Activated CD4-positive, alpha-beta T cell treated with anti-CD3 and anti-CD28 coated beads, Interleukin-2, amount 50 U/mL, for 4 hours (primary cell): ENCODE measurements at regions not wholly inside any gene's neighbourhood (a gene's known extent, or its start where the extent isn't known, plus 50 kb on each side); places are given as distances from the start of the nearest gene placed in this dataset.
"Not testable (repeated sequence)": the region's sequence is repeated elsewhere in the genome, so short reads cannot be mapped to it uniquely, and the experiment has no call there.

Source experiments
- DNase-seq, 2 experiments: peaks; one replicate each; pipeline ENCODE4 v3.0.0-alpha.2; 2020

DNA sequence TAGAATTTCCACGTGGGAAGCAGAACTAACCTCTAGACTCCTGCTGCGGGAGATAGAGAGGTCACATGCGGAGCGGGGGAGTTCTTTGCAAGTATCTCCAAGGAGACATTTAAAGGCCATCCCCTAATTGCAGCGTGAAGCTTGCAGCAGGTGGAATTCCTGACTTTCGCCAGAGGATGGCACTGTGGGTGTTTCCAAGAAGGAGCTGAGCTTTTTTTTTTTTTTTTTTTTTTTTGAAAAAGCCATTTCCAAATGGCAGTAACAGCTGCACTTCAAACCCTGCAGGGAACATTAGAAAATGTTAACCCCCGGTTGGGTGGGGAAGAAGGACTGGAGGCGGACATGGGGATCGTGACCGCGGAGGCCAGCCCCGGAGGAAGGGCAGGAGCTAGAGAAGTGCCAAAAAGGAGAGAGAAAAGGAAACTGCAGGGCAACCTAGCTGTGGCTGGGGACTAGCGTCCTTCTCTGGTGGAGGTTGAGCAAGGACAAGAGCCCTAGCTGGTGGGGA lies 487.7 kb downstream of the TYW1 start:
- peak in 1 of 2 experiments; percentile 2 for DNase-seq

DNA sequence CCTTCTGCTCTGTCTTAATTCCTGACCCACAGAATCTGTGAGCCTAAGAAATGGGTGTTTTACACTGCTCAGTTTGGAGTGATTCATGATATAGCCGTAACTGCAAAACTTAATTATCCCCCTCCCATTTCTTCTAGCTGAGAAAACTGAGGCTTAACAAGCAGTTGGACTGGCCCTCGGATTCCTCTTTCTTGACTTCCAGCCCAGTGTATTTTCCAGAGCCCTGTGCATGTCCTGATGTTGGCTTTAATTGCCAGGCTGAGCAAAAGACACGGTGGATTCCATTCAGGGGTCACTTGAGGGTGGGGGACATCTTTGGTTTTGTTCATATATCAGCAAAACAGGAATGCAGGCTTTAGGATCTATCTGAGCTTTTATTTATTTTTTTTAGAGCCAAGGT lies 489.8 kb downstream of the TYW1 start:
- no peak for DNase-seq

DNA sequence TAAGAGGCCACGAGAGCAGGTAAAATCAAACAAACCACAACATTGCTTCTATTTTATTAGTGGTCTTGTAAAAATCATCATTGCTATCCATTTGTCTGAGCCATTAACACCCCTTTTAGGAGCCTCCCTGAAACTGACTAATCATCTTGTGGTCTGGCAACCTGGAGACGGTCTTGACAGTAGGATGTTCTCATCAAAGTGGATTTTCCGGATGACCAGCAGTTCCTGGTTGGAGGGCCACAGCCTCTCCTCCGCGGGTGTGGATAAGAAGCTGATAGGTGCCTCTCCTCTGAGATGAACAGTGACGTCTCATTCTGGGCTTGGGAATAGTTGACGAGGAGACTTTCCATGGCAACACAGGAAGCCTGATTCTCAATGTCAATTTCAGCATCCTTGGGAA lies 490.7 kb downstream of the TYW1 start:
- DNase-seq: no peak

DNA sequence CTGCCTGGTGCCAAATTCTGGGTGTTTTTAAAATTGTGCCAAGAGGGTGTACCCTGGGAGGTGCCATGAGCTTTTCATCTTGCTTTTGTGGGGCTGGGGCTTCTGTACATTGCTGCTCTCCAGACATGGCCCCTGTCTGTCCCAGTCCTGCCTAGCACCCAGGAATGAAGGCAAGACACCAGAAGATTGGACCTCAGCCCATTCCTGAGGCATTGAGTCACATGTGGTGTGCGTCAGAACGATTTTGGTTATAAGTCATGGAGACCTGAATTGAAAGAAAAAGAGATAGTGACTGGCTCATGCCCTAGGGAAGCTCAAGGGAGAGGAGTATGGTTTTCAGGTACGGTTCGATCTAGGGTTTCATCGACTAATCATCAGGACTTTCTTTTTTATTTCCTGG lies 493.2 kb downstream of the TYW1 start:
- DNase-seq: no peak

DNA sequence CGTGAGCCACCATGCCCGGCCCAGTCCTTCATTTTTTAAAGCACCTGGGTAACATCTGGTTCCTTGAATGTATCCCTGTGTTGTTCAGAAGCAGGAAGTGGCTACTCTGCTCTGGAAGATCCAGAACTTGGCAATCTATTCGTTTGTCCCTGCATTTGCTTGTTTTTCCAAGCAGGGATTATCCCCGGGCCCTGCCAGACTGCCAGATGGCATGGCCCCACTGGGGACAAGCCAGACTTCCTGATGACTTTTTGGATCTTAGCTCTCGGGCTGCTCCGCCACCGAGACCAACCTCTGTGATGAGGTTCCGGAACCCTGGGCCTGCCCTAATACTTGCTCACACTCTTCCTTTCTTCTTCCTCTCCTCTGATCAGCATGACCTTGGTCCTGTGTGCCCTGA lies 496.7 kb downstream of the TYW1 start:
- no peak for DNase-seq

DNA sequence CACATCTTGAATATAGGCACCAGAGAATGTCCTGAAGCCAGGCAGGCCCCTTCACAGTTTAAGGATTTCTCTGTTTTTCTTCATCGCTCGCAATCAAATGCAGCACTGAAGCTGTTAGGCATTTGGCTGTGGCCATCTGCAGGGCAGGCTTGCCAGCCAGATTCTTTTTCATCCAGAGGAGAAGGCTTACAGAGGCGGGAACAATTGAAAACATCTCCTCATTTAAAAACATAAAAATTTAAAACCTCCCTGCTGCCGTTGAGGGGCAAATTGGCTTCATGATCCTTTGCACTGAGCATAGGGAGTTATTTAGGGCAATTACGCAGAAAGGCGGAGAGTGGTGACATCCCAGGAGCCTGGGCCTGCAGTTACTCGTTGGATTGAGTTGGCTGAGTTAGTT lies 500.0 kb downstream of the TYW1 start:
- no peak for DNase-seq

DNA sequence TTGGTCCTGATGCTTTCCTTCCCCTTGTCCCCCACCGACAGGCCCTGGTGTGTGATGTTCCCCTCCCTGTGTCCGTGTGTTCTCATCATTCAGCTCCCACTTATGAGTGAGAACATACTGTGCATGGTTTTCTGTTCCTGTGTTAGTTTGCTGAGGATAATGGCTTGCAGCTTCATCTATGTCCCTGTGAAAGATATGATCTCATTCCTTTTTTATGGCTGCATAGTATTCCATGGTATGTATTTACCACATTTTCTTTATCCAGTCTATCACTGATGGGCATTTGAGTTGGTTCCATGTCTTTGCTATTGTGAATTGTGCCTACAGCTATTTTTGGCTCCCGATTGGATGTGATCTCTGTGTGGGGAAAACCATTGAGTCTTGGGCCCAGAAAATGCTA lies 501.3 kb downstream of the TYW1 start:
- not testable (repeated sequence) for DNase-seq

DNA sequence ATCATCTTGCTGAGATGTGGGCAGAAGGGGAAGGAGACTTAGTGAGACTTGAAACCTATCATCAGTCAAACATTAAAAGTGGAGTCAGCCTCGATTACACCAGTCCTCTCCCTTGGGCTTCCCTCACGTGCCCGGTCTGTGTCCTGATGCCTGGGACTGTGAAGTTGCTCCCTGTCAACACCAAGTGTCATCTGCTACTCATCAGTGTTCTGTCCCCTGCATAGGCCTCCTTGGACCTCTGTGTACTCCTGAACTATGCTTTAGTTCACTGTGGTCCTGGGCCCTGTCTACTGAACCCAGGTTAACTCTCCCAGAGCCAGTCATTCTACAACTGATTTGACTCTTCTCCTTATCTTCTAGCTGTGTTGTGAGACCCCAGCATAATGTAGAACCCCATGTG lies 506.3 kb downstream of the TYW1 start:
- DNase-seq: no peak

DNA sequence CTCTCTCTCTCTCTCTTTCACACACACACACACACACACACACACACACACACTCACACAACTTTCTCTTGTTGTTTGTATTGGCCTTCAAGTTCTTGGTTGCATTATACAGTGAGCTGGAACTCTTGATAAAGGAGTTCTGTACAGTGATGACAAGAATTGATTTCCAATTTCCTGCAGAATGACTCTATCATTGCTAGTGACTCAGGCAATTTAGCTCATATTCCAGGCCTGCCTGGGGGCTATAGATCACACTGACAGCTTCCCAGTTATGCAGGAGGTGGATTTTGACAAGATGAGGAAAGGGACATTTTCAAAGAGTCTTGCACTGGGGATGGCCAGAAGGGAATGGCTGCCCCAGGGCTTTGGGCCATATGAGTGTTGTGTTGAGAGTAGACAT lies 508.8 kb downstream of the TYW1 start:
- no peak for DNase-seq

DNA sequence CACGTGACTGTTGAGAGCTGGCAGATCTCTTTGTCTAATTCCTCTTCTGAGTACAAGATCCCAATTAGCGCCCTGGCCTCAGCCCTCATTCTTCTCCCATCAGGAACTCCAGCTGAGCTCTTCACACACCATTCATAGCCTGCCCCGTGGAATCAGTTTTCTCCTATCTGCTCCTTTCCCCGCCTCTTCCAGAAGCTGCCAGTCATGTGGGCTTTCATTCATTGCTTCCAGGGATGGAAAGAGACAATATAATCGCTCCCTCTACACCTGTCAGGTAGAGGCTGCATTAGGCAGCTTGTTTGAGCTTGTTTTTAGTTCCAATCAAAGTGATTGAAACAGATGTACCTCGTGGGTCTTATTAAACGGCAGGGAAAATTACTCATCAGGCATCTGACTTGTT lies 515.8 kb downstream of the TYW1 start:
- no peak for DNase-seq

DNA sequence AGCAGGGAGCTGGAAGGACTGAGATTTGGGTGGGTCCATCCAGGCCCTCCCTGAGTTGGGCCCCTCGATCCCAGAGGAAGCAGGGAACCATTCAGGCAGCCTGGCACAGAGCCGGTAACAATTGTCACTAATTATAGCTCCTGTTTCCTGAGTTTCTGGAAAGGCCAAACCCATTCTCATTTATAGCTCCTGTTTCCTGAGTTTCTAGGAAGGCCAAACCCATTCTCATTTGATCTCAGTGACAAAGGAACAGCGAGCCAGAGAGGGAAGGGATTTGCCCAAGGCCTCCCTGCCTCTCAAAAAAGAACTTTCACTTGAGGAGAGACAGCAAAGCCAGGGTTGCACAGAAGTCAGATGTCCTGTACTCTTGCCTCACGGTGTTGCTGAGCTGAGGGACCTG lies 521.9 kb downstream of the TYW1 start:
- no peak for DNase-seq

DNA sequence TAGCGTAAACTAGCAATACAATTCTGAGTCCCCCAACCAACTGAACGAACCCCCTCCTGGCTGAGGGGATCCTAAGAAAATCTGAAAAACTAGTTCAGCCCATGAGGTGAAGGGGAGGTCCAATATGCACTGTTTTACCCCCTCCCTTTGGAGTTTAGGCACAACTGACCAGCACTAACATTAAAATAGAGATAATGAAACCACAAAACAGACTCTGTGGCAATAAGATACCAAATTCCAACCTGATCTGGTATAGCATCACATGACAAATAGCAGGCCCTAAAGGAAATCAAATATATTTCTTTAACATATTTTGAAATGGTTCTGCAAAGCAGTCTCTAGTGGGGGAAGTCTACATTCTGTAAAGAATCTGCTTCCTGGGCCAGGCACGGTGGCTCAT lies 522.5 kb downstream of the TYW1 start:
- no peak for DNase-seq

DNA sequence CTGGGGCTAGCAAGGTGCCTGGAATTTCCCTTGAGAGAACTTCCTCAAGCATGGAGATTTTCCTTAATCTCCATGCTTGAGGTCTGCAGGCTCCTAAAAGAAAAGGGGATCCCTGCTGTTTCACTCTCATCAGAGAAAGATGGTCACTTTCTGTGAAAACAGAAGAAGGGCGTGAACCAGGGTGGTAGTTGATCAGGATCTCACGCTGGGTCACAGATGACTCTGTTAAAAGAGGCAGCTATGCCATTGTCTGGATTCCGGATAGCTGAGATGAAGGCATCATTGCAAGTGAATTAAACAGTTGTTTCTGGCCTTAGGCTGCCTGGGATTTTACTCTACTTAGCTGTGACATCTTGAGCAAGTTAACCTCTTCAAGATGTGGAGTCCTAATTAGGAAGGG lies 525.9 kb downstream of the TYW1 start:
- no peak for DNase-seq

DNA sequence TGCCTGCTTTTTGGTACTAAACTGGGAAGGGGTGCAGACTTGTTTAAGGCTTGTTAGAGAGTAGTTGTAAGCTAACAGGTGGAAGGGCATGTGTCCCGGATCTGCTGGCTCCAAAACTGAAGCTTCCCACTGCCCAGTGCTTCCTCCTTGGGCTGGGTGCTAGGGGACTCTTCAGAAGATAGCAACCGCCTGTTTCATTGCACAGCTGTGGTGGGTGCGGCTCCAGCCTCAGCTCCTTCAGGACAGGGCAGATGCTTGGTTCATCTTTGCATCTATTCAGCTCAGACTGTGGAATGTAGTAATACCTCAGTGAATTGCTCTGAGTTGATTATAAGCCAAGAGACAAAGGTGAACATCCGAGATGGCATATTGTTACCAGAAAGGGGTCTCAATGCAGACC lies 527.1 kb downstream of the TYW1 start:
- no peak for DNase-seq

DNA sequence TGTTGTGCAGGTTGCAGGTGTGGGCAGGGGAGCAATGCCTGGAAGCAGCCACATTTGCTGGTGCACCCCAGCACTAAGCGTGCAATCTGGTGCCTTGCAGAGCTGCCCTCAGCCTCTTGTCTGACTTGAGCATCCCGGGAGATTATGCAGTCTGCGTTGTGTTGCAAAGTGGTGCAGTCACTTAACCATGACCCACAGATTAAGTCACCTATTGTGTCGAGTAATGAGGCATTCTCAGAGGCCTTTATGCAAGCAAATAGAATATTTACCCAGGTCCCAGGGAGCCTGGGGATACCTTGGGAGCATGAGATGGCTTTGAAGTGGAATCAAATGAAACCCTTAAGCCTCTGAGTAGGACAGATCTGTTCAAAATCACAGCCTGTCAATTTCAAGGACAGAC lies 529.0 kb downstream of the TYW1 start:
- DNase-seq: no peak

DNA sequence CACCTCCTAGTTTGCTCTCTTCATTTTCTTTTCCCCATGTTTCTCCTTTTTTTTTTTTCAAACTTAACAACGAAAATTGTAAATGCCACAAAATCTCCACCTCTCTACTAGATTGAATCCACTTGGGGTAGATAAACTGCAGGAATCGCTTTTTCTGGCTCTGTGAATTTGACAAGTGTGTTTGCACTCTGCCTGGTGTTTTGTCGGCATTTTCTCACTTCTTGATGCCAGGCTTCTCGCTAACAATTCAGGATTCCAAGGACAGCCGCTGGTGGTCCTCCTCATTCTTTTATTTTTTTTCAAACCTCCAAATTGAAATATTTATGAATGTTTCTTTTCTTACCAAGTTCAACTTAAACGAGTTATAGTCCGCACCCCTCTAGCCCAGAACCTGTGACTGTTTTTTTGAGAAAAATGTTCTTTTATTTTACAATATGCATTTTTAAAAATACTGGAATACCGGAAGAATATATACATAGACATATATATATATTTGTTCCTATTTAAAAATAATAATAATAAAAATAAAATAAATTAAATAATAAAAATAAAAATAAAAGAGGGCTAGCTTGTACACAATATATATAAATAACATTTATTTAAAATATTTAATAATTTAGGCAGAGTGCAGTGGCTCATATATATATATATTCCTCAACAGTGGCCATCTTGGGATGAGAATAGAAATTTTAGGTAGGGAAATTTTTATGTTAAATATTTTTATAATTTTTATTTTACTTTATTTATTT lies 538.8 kb downstream of the TYW1 start:
- no peak for DNase-seq

DNA sequence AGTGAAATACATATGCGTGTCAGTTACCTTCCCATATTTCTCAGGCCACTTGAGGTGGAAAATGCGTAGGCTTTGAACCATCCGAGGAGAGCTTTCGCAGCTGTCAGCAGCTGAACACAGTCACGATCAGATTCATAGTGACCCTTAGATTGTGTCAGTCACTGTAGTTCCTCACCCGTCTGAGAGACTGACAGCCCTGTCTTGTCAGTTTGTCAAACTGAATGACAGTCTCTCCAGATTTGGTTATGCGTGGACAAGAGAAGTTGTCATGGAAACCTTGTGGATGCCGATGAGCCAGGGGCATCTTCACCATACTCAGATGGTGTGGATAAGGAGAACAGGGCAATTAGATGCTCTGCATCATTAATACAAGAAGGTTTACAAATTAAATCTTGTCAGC lies 546.3 kb downstream of the TYW1 start:
- no peak for DNase-seq

DNA sequence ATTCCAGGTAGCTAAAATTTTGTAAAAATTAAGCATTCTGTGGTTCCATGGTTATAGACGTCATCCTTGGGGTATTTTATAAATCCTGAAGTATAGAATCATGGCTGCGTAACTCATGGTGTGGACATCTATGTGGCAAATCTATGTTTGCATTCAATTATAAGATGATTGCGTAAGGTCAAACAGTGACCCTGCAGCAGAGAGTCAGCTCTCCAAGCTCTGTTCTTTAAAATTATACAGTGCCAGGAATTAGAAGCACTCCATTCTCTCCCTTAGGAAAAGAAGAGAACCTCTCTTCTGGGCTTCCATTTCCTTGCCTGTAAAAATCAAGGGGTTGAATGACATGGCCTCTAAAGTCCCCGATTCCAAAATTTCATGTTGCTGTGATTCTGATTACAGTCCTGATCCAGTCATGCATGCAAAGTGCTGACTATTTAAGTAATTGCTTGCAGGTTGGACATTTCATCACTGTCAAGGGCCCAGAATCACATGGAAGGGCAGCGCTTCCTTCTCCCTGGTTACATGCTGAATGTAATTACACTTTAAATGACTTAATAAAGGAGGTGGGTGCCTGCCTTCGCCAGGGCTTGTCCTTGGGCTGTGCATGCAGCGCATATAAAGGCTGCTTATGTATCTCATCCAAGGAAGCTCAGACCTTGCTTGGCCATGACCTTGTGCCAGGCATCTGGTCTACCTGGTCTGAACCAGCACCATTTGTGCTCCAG lies 550.7 kb downstream of the TYW1 start:
- no peak for DNase-seq

DNA sequence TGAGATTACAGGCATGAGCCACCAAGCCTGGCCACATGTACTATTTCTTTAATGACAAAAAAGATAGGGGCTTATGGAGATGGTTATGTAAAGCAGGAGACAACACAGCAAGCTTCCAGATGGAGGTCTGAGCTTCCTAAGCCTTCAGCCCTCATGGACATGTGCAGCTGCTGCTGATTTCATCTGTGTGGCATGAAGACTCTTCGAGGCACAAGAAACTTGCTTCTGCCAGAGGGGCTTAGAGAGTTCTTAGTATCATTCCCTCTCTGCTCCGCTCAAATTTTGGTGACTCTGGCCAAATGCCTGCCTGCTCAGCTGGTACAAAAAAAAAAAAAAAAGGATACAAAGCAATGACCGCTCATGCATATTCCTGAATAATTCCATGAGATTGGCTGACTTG lies 552.5 kb downstream of the TYW1 start:
- no peak for DNase-seq

DNA sequence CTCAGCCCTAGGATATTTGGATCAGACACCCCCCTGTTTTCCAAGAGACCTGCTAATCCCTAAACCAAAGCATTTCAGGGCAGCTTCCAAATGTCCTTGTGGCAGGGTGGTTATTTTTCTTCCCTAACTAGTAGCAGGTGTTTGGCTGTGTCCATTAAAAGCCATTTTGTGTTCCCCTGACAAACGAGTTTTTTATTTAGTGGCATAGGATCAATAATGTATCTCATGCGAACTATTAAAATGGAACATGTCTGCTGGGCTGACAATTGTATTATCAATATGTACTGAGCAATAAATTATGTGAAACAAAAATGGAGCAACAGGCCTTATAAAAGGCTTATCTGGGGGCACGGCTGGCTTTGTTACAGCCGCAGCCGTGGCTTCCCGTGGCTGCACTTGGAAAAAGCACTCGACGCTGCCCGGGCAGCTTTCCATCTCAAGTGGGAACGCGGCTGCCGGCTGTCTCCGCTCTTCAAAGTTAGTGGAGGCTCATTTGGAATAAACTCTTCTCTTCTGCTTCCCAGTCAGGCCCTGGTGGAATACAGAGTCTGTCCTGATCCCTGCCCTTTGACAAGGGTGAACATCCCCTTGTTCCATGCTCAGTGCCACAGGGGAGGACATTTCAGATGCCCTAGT lies 554.3 kb downstream of the TYW1 start:
- no peak for DNase-seq

DNA sequence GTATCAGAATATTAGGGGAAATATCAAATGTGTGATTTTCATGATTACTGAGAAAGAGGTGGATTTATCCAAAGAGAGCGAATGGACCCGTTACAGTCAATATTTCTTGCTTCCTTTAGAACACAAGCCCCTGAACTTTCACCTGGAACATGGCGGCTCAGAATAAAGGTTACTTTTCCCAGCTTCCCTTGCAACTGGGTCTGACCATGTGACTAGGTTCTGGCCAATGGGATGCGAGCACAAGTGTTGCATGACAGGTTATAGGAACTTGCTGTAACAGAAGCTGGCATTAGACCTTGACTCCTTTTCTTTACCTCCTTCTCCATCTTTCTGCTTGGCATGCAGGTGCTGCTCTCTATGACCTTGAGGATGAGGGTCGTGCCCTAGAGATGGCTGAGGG lies 556.1 kb downstream of the TYW1 start:
- DNase-seq: no peak

DNA sequence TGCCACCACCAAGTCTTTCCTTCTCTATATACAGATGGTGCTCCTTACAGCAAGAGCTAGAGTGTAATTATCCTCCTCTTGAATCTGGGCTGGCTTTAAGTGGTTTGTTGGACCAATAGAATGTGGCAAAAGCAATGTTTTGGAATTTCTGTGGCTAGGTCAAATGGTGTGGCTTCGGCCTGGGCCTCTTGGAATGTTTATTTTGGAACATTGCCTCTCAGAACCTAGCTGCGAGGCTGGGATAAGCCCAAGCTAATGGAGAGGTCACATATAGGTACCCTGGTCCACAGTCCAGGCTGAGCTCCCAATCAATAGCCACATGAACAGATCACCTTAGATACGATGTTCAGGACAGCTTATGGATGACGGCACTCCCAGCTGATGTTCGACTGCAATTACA lies 556.7 kb downstream of the TYW1 start:
- no peak for DNase-seq

DNA sequence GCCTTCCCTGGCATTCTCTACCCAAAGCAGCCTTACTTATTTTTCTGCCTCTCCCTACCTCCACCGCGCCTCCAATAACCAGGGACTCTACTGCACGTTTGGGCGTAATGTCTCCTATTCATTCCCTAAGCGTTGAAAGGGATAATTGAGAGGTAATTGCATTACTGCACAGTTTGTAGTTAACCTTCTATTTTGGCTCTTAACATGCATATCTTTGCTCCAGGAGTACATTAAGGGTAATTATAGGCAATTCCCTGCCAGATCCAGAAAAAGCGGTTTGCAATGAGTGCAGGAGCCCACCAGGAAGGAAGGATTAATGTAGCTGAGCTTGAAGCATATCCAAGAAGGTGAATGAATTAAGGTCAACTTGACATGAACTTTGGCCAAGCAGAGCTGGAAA lies 558.4 kb downstream of the TYW1 start:
- no peak for DNase-seq

DNA sequence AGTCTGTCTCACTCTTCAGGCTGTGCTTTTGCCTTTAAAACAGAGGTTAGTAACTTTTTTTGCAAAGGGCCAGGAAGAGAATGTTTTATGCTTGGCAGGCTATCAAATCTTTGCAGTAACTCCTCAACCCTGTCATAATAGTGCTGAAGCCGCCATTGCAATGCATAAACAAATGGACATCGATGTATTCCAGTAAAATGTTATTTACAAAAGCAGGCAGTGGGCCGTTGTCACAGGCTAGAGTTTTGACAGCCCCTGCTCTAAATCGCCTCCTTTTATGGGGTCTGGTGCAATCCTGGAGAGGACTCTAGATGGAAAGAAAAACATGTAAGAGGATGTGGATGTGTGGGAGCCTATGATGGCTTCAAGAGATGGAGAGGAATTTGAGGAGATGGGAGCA lies 568.3 kb downstream of the TYW1 start:
- no peak for DNase-seq
